Neural crest cell (in vitro differentiated cells): ENCODE measurements at regions not wholly inside any gene's neighbourhood (a gene's known extent, or its start where the extent isn't known, plus 50 kb on each side); places are given as distances from the start of the nearest gene placed in this dataset.

ENCODE experiments used
- DNase-seq: peaks from one replicate; pipeline ENCODE4 v3.0.0; 2021; ENCODE audit warnings: low read depth, mixed read lengths, low spot score
- H3K27ac Mint-ChIP-seq: one replicate; pipeline ENCODE4 v1.8.0; 2021; ENCODE audit warnings: mild to moderate bottlenecking, mixed read lengths; ENCODE audit not compliant: unreplicated experiment
- H3K27me3 Mint-ChIP-seq: 2 replicates; pipeline ENCODE4 v1.8.0; 2021; ENCODE audit warnings: low read depth, mild to moderate bottlenecking, mixed read lengths
- H3K36me3 Mint-ChIP-seq: 2 replicates; pipeline ENCODE4 v1.8.0; 2021; ENCODE audit warnings: low read depth, mild to moderate bottlenecking, mixed read lengths
- H3K4me1 Mint-ChIP-seq: 2 replicates; pipeline ENCODE4 v1.8.0; 2021; ENCODE audit warnings: mixed read lengths
- H3K4me3 Mint-ChIP-seq: one replicate; pipeline ENCODE4 v1.8.0; 2021; ENCODE audit warnings: mild to moderate bottlenecking, mixed read lengths
- H3K9me3 Mint-ChIP-seq: 2 replicates; pipeline ENCODE4 v1.8.0; 2021; ENCODE audit warnings: mixed read lengths
- CTCF ChIP-seq: fragments of 200-600 bp; sonication (generic); conservative IDR thresholded peaks from 2 replicates; pipeline ENCODE4 v1.5.0; 2021; ENCODE audit warnings: antibody characterized with exemption, mild to moderate bottlenecking

- H3K27ac Mint-ChIP-seq: no peak overlapping the region
- no peak for TF ChIP-seq CTCF
- no peaks in the 10 kb centered on the region for H3K4me1 Mint-ChIP-seq
- no peaks in the 10 kb centered on the region for H3K9me3 Mint-ChIP-seq
- no peaks in the 10 kb centered on the region for H3K27me3 Mint-ChIP-seq
- no peaks in the 10 kb centered on the region for H3K36me3 Mint-ChIP-seq
- no peak for DNase-seq
- no peak overlapping the region for H3K4me3 Mint-ChIP-seq
Measured at GRCh38 chr13:31937436-31937835, 94.1 kb upstream of the FRY start.

GRCh38 chr13:31940076-31940475 lies 91.5 kb upstream of the FRY start:
- Mint-ChIP-seq H3K4me3 (no peak overlapping the region), H3K27ac (no peak overlapping the region), H3K36me3 (no peaks in the 10 kb centered on the region), H3K27me3 (no peaks in the 10 kb centered on the region), H3K4me1 (peaks cover 11% of the 10 kb centered on the region), H3K9me3 (no peaks in the 10 kb centered on the region)
- DNase-seq: no peak
- no peak for TF ChIP-seq CTCF

GRCh38 chr13:31943591-31943990 lies 88.0 kb upstream of the FRY start:
- H3K36me3 Mint-ChIP-seq: no peaks in the 10 kb centered on the region
- TF ChIP-seq CTCF: no peak
- peaks cover 11% of the 10 kb centered on the region for H3K4me1 Mint-ChIP-seq
- no peaks in the 10 kb centered on the region for H3K27me3 Mint-ChIP-seq
- no peak overlapping the region for H3K4me3 Mint-ChIP-seq
- no peaks in the 10 kb centered on the region for H3K9me3 Mint-ChIP-seq
- no peak overlapping the region for H3K27ac Mint-ChIP-seq
- no peak for DNase-seq

- TF ChIP-seq CTCF: no peak
Measured at GRCh38 chr13:31944262-31945160, 87.1 kb upstream of the FRY start.

GRCh38 chr13:31945202-31945961 lies 86.2 kb upstream of the FRY start:
- no peak for DNase-seq
- no peaks in the 10 kb centered on the region for H3K9me3 Mint-ChIP-seq
- H3K27ac Mint-ChIP-seq: no peak overlapping the region
- no peaks in the 10 kb centered on the region for H3K27me3 Mint-ChIP-seq
- no peaks in the 10 kb centered on the region for H3K36me3 Mint-ChIP-seq
- H3K4me3 Mint-ChIP-seq: no peak overlapping the region
- TF ChIP-seq CTCF: no peak
- H3K4me1 Mint-ChIP-seq: peaks cover 11% of the 10 kb centered on the region

More at GRCh38 chr13:31944262-31945160, 87.1 kb upstream of the FRY start:
- Mint-ChIP-seq H3K27me3 (no peaks in the 10 kb centered on the region), H3K36me3 (no peaks in the 10 kb centered on the region), H3K9me3 (no peaks in the 10 kb centered on the region), H3K27ac (peak overlapping the region; percentile 86), H3K4me1 (peaks cover 11% of the 10 kb centered on the region), H3K4me3 (no peak overlapping the region)
- DNase-seq: no peak
